Lower leg skin (tissue), 4 donors: ENCODE measurements at regions not wholly inside any gene's neighbourhood (a gene's known extent, or its start where the extent isn't known, plus 50 kb on each side); places are given as distances from the start of the nearest gene placed in this dataset.

ENCODE experiments used
- DNase-seq, 2 donors: peaks; one replicate each; pipeline ENCODE4 v3.0.0-alpha.2; 2019; ENCODE audit warnings: low spot score in 2 of 2
- H3K4me3 ChIP-seq: fragments of 200-600 bp; sonication (generic); 2 replicates; pipeline ENCODE4 v1.5.1; 2017; ENCODE audit warnings: mild to moderate bottlenecking, low read depth; ENCODE audit not compliant: poor library complexity, severe bottlenecking
- CTCF ChIP-seq, 3 donors: fragments of 450-650 bp; IDR thresholded peaks; one replicate each; pipeline ENCODE4 v1.5.1; 2016; ENCODE audit warnings: antibody characterized with exemption in 3 of 3, mild to moderate bottlenecking in 3 of 3, moderate library complexity in 2 of 3
- POLR2A ChIP-seq, 2 donors: fragments of 450-650 bp; IDR thresholded peaks; one replicate each; pipeline ENCODE4 v1.6.1; 2016 to 2017; ENCODE audit warnings: antibody characterized with exemption in 2 of 2, mild to moderate bottlenecking in 1 of 2, moderate library complexity in 1 of 2
- WGBS, 2 donors: methylation state at CpG; one replicate each; pipeline ENCODE4 v1.1.5; 2018; 5-methylcytosine and 5-hydroxymethylcytosine counted together
- intact Hi-C: fragments of 100-400 bp; cut with DNase I; formaldehyde crosslinking; loops from one replicate; pipeline ENCODE4 v1.15.0; 2023; ENCODE audit warnings: low total_unique reads

- intact Hi-C loops, result no loop called here
- no peak overlapping the region for H3K4me3 ChIP-seq
- DNase-seq, result no peak
- no peak for TF ChIP-seq CTCF (IDR thresholded peaks at IDR 0.05)
- no peak for TF ChIP-seq POLR2A (IDR thresholded peaks at IDR 0.05)
- 63 to 87% methylated on average over 2 of the region's 2 CpGs for whole genome bisulfite sequencing, 2 donors
These were observed 1974.8 kb downstream of the EFNA5 start for GRCh38 chr5:105695941-105696340.

- 87 to 96% methylated on average over 3 of the region's 3 CpGs for WGBS, 2 donors
- no peak overlapping the region for H3K4me3 ChIP-seq
- TF ChIP-seq CTCF (IDR thresholded peaks at IDR 0.05), result no peak
- intact Hi-C loops, result no loop called here
- no peak for DNase-seq
These were observed 1981.1 kb downstream of the EFNA5 start for GRCh38 chr5:105689596-105689995.

- 51 to 64% methylated on average over 4 of the region's 4 CpGs for WGBS, 2 donors
- DNase-seq, result no peak
- intact Hi-C loops, result no loop called here
- no peak overlapping the region for H3K4me3 ChIP-seq
- no peak for TF ChIP-seq CTCF (IDR thresholded peaks at IDR 0.05)
- TF ChIP-seq POLR2A (IDR thresholded peaks at IDR 0.05), result no peak
These were observed 1982.4 kb downstream of the EFNA5 start for GRCh38 chr5:105688227-105688792.

- no peak overlapping the region for H3K4me3 ChIP-seq
- TF ChIP-seq CTCF (IDR thresholded peaks at IDR 0.05) (no peak), POLR2A (IDR thresholded peaks at IDR 0.05) (no peak)
- no peak for DNase-seq
- 67 to 77% methylated on average over 3 of the region's 3 CpGs for whole genome bisulfite sequencing, 2 donors
- intact Hi-C loops, result no loop called here
These were observed 1983.2 kb downstream of the EFNA5 start for GRCh38 chr5:105687493-105687892.

GRCh38 chr5:105685884-105686283 lies 1984.9 kb downstream of the EFNA5 start:
- WGBS, 2 donors, result 93% methylated on average over 5 of the region's 5 CpGs
- H3K4me3 ChIP-seq, result no peak overlapping the region
- intact Hi-C loops, result no loop called here
- TF ChIP-seq CTCF (IDR thresholded peaks at IDR 0.05), result no peak
- no peak for TF ChIP-seq POLR2A (IDR thresholded peaks at IDR 0.05)
- DNase-seq, result no peak

- TF ChIP-seq CTCF (IDR thresholded peaks at IDR 0.05) (no peak), POLR2A (IDR thresholded peaks at IDR 0.05) (no peak)
- H3K4me3 ChIP-seq, result no peak overlapping the region
- no peak for DNase-seq
- 85% methylated on average over 3 of the region's 3 CpGs for WGBS, 2 donors
- intact Hi-C loops, result no loop called here
These were observed 1985.9 kb downstream of the EFNA5 start for GRCh38 chr5:105684799-105685198.
